NCI-H1092 treated with DMSO at 0.1 percent for 48 hours (cell line): ENCODE measurements at regions not wholly inside any gene's neighbourhood (a gene's known extent, or its start where the extent isn't known, plus 50 kb on each side); places are given as distances from the start of the nearest gene placed in this dataset.

Source experiments
- DNase-seq: peaks from one replicate; lab custom pipeline; 2025; lab: John Stamatoyannopoulos, UW

DNA sequence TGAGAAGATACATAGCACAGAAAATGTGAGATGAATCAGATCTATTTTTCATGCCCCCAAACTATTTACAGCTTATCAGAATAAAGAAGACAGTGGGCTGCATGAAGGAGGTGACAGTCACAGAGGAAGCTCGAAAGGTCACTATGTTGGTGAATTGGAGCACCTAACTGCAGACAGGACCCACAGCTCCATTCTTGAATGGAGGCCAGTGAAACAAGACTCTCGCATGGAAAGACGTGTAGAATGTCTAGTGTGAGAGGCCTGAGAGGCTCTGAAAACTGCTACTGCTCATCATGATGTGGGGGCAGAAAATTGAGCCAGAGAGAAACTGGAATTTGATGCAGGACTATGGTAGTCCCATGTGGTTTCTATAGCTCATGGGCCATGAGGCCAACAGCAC is 60.3 kb upstream of the CCDC190 start:
- no peak for DNase-seq

DNA sequence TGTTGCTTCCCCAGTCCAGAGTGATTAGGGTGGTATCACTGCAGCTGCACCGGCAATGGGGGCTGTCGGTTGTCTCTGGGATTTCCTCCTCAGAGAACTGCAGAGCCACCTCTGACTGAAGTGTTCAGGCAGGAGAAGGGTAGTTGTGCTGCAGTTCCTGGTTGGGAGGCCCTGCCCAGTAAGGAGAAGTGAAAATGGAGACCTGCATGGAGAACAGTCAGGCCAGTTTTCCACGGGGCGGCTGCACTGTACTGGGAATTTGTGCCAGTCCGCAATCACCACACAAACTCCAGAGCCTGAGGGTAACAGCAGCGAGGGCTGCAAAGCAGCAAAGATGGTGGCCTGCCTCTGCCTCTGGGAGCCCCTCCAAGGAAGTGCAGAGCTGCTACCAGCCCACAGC is 58.1 kb upstream of the CCDC190 start:
- DNase-seq: no peak

DNA sequence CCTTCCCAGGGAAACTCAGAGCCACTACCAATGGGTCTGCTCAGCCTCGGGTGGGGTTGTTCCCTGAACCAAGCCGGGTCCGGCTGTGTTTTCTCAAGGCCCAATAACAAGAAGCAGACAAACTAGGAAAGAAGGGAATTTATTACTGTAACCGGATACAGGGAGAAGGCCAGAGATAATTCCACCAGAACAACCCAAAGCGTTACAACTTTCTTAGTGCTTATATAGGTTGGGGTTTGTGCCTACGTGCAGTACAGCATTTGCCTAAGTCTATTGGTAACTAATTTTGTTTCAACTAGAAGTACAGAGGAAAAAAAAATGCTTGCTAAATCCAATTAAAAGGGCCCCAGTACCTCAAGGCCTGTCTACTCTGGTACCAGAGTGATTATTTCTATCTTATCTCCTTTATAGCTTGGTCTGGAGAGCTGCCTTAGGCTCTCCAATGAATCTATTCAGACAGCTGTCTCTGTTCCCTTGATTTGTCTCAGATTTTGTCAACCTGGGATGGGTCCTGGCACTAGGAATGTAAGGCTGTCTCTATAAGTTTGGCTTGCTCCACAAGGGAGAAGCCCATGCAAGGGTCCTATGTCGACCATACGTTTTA is 57.3 kb upstream of the CCDC190 start:
- no peak for DNase-seq

- DNase-seq: no peak
These were observed 56.0 kb upstream of the CCDC190 start for GRCh38 chr1:162916821-162917613.

DNA sequence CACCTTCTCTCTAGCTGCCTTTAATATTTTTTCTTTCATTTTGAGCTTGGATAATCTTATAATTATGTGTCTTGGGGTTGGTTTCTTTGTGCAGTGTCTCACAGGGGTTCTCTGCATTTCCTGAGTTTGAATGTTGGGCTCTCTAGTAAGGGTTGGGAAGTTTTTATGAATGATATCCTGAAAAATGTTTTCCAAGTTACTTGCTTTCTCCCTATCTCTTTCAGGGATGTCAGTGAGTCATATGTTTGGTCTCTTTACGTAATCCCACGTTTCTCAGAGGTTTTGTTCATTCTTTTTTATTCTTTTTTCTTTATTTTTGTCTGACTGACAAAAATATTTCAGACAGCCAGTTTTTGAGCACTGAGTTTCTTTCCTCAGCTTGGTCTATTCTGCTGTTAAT is 55.4 kb upstream of the CCDC190 start:
- no peak for DNase-seq

- no peak for DNase-seq
These were observed 53.6 kb upstream of the CCDC190 start for GRCh38 chr1:162914601-162915000.

DNA sequence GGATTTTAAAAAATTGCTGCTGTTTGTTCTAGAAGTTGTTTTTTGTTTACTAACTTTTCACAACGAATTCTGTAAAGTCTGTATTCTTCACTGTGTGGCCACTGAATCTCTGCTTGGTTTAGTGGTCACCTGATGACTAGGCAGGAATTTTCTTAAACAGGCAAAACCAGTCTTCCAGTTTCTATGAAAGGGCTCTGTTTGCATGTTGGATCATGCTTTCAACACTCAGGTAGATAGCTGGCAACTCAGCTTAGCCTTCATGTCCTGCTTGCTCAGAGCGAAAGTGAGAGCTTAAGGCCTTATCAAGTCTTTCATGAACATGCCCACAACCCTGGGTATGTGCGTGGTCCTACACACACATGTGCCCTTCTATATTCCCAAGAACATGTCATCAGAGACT is 52.4 kb upstream of the CCDC190 start:
- DNase-seq: no peak

DNA sequence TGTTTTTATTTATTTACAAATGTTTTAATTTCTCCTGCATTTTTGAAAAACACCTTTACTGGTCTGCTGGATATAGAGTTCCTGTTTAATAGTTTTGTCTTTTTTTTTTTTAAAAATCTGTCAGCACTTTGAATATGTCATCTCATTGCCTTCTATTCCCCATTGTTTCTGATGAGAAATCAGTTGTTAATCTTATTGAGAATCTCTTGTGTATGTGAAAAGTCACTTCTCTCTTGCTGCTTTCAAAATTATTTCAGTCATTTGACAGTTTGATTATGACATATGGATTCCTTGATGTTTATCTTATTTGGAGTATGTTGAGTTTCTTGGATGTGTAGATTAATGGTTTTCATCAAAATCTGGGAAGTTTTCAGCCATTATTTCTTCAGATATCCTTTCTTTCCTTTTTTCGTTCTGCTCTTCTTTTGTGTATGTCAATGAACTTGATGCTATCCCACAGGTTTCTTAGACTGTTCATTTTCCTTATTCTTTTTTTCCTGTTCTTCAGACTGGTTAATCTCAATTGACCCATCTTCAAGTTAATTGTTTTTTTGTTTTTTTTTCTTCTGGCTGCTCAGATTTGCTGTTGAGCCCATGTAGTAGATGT is 51.2 kb upstream of the CCDC190 start:
- DNase-seq: no peak
